GM12874 (cell line): ENCODE measurements at regions not wholly inside any gene's neighbourhood (a gene's known extent, or its start where the extent isn't known, plus 50 kb on each side); places are given as distances from the start of the nearest gene placed in this dataset.

ENCODE experiments used
- CTCF ChIP-seq: IDR thresholded peaks from 2 replicates; pipeline ENCODE4 v1.5.1; 2011; ENCODE audit warnings: low read depth, mild to moderate bottlenecking, control low read depth, low read length, moderate library complexity; ENCODE audit not compliant: insufficient read depth

GRCh38 chr14:51533872-51534553 lies 117.7 kb upstream of the FRMD6 start:
- no peak for TF ChIP-seq CTCF

GRCh38 chr14:51534610-51535011 lies 117.1 kb upstream of the FRMD6 start:
- no peak for TF ChIP-seq CTCF

GRCh38 chr14:51535443-51536044 lies 116.2 kb upstream of the FRMD6 start:
- TF ChIP-seq CTCF: no peak

- TF ChIP-seq CTCF: no peak
These were observed 112.7 kb upstream of the FRMD6 start for GRCh38 chr14:51538973-51539372.

- no peak for TF ChIP-seq CTCF
These were observed 112.1 kb upstream of the FRMD6 start for GRCh38 chr14:51539571-51540037.

- no peak for TF ChIP-seq CTCF
These were observed 111.3 kb upstream of the FRMD6 start for GRCh38 chr14:51540364-51540763.

GRCh38 chr14:51544471-51544870 lies 107.2 kb upstream of the FRMD6 start:
- TF ChIP-seq CTCF: no peak
